Panc1 (cell line): ENCODE measurements at regions not wholly inside any gene's neighbourhood (a gene's known extent, or its start where the extent isn't known, plus 50 kb on each side); places are given as distances from the start of the nearest gene placed in this dataset.

Experiments used
- ATAC-seq: fragments of 200-7000 bp; cut with Tn5 transposase; 2 replicates; pipeline ENCODE4 v1.9.1; 2020; ENCODE audit warnings: mild to moderate bottlenecking, moderate library complexity
- BruUV-seq: library from RNA; stranded (reverse); fragments of 400-500 nt; replicated peaks from 2 replicates; lab custom pipeline; 2021; lab: Mats Ljungman, UMichigan
- CTCF ChIA-PET: fragments of 300-600 bp; sonication (Branson Sonifier 250); formaldehyde crosslinking; loops from one replicate; lab custom pipeline; 2022; ENCODE audit warnings: antibody characterized with exemption; lab: Charles Lee
- POLR2A ChIA-PET: fragments of 300-600 bp; sonication (Branson Sonifier 250); formaldehyde crosslinking; loops from one replicate; lab custom pipeline; 2022; ENCODE audit warnings: antibody characterized with exemption; lab: Charles Lee
- DNase-seq: peaks from one replicate; pipeline ENCODE4 v3.0.0-alpha.2; 2010; ENCODE audit warnings: low read depth, low spot score
- H3K27ac ChIP-seq: 2 replicates; pipeline ENCODE4 v1.5.1; 2011; ENCODE audit warnings: mild to moderate bottlenecking, low read length, inconsistent platforms
- H3K27me3 ChIP-seq: fragments of 200-500 bp; sonication (Bioruptor generic); 2 replicates; pipeline ENCODE4 v1.6.0; 2014; ENCODE audit warnings: low read length, inconsistent platforms; ENCODE audit not compliant: control insufficient read depth, insufficient read depth
- H3K36me3 ChIP-seq: fragments of 200-500 bp; sonication (Bioruptor generic); 2 replicates; pipeline ENCODE4 v1.5.1; 2014; ENCODE audit warnings: inconsistent platforms, mild to moderate bottlenecking, low read length, moderate library complexity; ENCODE audit not compliant: control insufficient read depth, insufficient read depth
- H3K4me1 ChIP-seq: 2 replicates; pipeline ENCODE4 v1.5.1; 2011; ENCODE audit warnings: inconsistent platforms, mild to moderate bottlenecking, low read length, moderate library complexity; ENCODE audit not compliant: control insufficient read depth, insufficient read depth
- H3K4me3 ChIP-seq, 2 experiments: 2 replicates each; pipeline ENCODE4 v1.5.1; 2011 to 2012; ENCODE audit warnings: low read depth in 2 of 2, low read length in 2 of 2, mild to moderate bottlenecking in 2 of 2, inconsistent platforms in 1 of 2, moderate library complexity in 1 of 2
- H3K9me3 ChIP-seq: fragments of 200-500 bp; sonication (Bioruptor generic); 2 replicates; pipeline ENCODE4 v1.5.1; 2014; ENCODE audit warnings: low read depth, mild to moderate bottlenecking, inconsistent platforms, low read length, moderate library complexity; ENCODE audit not compliant: control insufficient read depth, insufficient read depth
- CTCF ChIP-seq: fragments of 450-650 bp; IDR thresholded peaks from 2 replicates; pipeline ENCODE4 v1.5.1; 2017; ENCODE audit warnings: mild to moderate bottlenecking
- POLR2AphosphoS5 ChIP-seq: IDR thresholded peaks from 2 replicates; pipeline ENCODE4 v1.6.1; 2012; ENCODE audit warnings: mild to moderate bottlenecking, low read depth, low read length, moderate library complexity
- REST ChIP-seq, 2 experiments: IDR thresholded peaks; 2 replicates each; pipeline ENCODE4 v1.6.1; 2011 to 2012; ENCODE audit warnings: low read depth in 2 of 2, control low read depth in 1 of 2, low read length in 1 of 2, mild to moderate bottlenecking in 1 of 2, moderate library complexity in 1 of 2; ENCODE audit not compliant: insufficient read depth in 1 of 2
- SIN3A ChIP-seq: IDR thresholded peaks from 2 replicates; pipeline ENCODE4 v1.6.1; 2012; ENCODE audit warnings: low read depth, mild to moderate bottlenecking, low read length, moderate library complexity, borderline replicate concordance; ENCODE audit not compliant: insufficient read depth
- TCF7L2 ChIP-seq: IDR thresholded peaks from 2 replicates; pipeline ENCODE4 v1.6.1; 2011; ENCODE audit warnings: mild to moderate bottlenecking, low read depth, low read length, inconsistent platforms
- in situ Hi-C: cut with HindIII; loops from 2 replicates; pipeline ENCODE4 v1.10.0; 2016; ENCODE audit warnings: low sequenced_read_pairs, low pct_unique_long_range_greater_than_20kb
- intact Hi-C: fragments of 100-400 bp; cut with micrococcal nuclease; formaldehyde crosslinking; loops from one replicate; pipeline ENCODE4 v1.10.0; 2022; ENCODE audit not compliant: unreplicated experiment

DNA sequence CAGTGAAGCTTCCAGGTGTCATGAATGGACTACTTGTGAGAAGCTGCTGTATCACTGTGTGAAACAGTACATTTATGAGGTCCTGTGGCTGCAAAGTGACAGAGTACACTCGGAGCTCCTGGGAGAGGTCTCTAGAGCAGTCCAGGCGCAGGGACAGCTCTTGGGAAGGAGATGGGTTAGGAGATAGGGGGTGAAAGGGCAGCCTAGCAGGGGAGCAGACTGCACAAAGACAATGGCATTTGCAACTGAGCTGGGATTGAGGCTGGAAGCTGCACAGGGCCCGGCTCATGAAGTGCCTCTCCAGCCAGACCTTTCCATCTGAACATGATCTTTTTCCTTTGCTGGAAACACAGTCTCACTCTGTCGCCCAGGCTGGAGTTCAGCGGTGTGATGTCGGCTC lies 83.6 kb downstream of the RHOB start:
- H3K27me3 ChIP-seq: no peaks in the 10 kb centered on the region
- POLR2A ChIA-PET: no interaction called here
- H3K36me3 ChIP-seq: no peaks in the 10 kb centered on the region
- no peak for TF ChIP-seq REST (IDR thresholded peaks at IDR 0.05; ENCODE audit: insufficient read depth in 1 of 2, low read depth in 2 of 2, low read length in 1 of 2)
- TF ChIP-seq POLR2AphosphoS5: no peak
- no peak for TF ChIP-seq TCF7L2
- TF ChIP-seq CTCF: no peak
- TF ChIP-seq SIN3A: no peak
- no peaks in the 10 kb centered on the region for H3K9me3 ChIP-seq
- H3K27ac ChIP-seq: no peak overlapping the region
- DNase-seq (no peak), ATAC-seq (no peak)
- peaks cover 10% of the 10 kb centered on the region for H3K4me1 ChIP-seq
- in situ Hi-C loops: no loop called here
- CTCF ChIA-PET: no interaction called here
- no peak overlapping the region for H3K4me3 ChIP-seq
- intact Hi-C loops: no loop called here
- BruUV-seq: no TSS peak

- TF ChIP-seq POLR2AphosphoS5 (no peak), REST (IDR thresholded peaks at IDR 0.05; ENCODE audit: insufficient read depth in 1 of 2, low read depth in 2 of 2, low read length in 1 of 2) (no peak), CTCF (no peak), TCF7L2 (no peak), SIN3A (no peak)
- ATAC-seq (no peak), DNase-seq (no peak)
- Histone ChIP-seq H3K4me3 (no peak overlapping the region), H3K36me3 (no peaks in the 10 kb centered on the region), H3K27me3 (no peaks in the 10 kb centered on the region), H3K4me1 (peaks cover 12% of the 10 kb centered on the region), H3K9me3 (no peaks in the 10 kb centered on the region), H3K27ac (no peak overlapping the region)
- intact Hi-C loops (no loop called here), in situ Hi-C loops (no loop called here)
- ChIA-PET CTCF (interaction anchor here (0.5 kb wide), 1 partner anchor 90 kb away, joined by 3 read pairs; no protein-coding TSS in a partner anchor), POLR2A (no interaction called here)
- BruUV-seq: no TSS peak
These were observed 84.9 kb downstream of the RHOB start for GRCh38 chr2:20531633-20532262.
